ENCODE measurements at regions not wholly inside any gene's neighbourhood (a gene's known extent, or its start where the extent isn't known, plus 50 kb on each side); places are given as distances from the start of the nearest gene placed in this dataset.

GRCh38 chr5:8005416-8005815 lies 136.5 kb downstream of the MTRR start:
- Histone ChIP-seq H3K4me2 (ENCODE audit: insufficient read depth, low read length) (no peak overlapping the region), H3K9me1 (replicated peaks; ENCODE audit: control insufficient read depth, extremely low read depth, insufficient read depth, low read length) (no peaks in the 10 kb centered on the region), H3K79me2 (ENCODE audit: control insufficient read depth, insufficient read depth, low read length) (no peaks in the 10 kb centered on the region), H3K4me3 (replicated peaks in 1 of 3; ENCODE audit: insufficient read depth in 1 of 3, low read depth in 1 of 3, low read length in 3 of 3) (no peak overlapping the region), H3K9ac (replicated peaks; ENCODE audit: extremely low read depth, insufficient read depth, low read length) (no peak overlapping the region), H3K4me1 (ENCODE audit: control insufficient read depth, extremely low read depth, insufficient read depth, low read length) (no peaks in the 10 kb centered on the region), H2AFZ (ENCODE audit: low read depth, low read length) (no peak overlapping the region), H3K36me3 (ENCODE audit: control insufficient read depth in 2 of 2, extremely low read depth in 1 of 2, insufficient read depth in 2 of 2, low read length in 2 of 2) (no peaks in the 10 kb centered on the region), H3K27me3 (ENCODE audit: control insufficient read depth in 2 of 2, insufficient read depth in 2 of 2, low read length in 2 of 2) (no peaks in the 10 kb centered on the region), H3K27ac (ENCODE audit: insufficient read depth, low read depth, low read length) (no peak overlapping the region), H4K20me1 (replicated peaks; ENCODE audit: control insufficient read depth, extremely low read depth, insufficient read depth, low read length) (no peaks in the 10 kb centered on the region), H3K9me3 (replicated peaks; ENCODE audit: control insufficient read depth, insufficient read depth, low read length) (no peaks in the 10 kb centered on the region)
- dilution Hi-C loops (cut with MboI; ENCODE audit: extremely low pct_ligation_motif_present, low sequenced_read_pairs) (no loop called here), intact Hi-C loops (cut with micrococcal nuclease) (no loop called here)
- ChIA-PET CTCF (no interaction called here), POLR2A (no interaction called here)
- FAIRE-seq (no peak), DNase-seq (ENCODE audit: low read depth, low spot score) (no peak)
- no TSS peak for BruUV-seq (replicated peaks)
- no peak for TF ChIP-seq POLR2AphosphoS5 (IDR thresholded peaks at IDR 0.05; ENCODE audit: insufficient read depth, low read depth, low read length)

- H3K36me3 ChIP-seq (ENCODE audit: control insufficient read depth in 2 of 2, extremely low read depth in 1 of 2, insufficient read depth in 2 of 2, low read length in 2 of 2), result no peaks in the 10 kb centered on the region
- no peak overlapping the region for H3K4me3 ChIP-seq (replicated peaks in 1 of 3; ENCODE audit: insufficient read depth in 1 of 3, low read depth in 1 of 3, low read length in 3 of 3)
- no peaks in the 10 kb centered on the region for H3K27me3 ChIP-seq (ENCODE audit: control insufficient read depth in 2 of 2, insufficient read depth in 2 of 2, low read length in 2 of 2)
- H3K79me2 ChIP-seq (ENCODE audit: control insufficient read depth, insufficient read depth, low read length), result no peaks in the 10 kb centered on the region
- H3K9ac ChIP-seq (replicated peaks; ENCODE audit: extremely low read depth, insufficient read depth, low read length), result no peak overlapping the region
- DNase-seq (ENCODE audit: low read depth, low spot score) (no peak), FAIRE-seq (no peak)
- ChIA-PET POLR2A (no interaction called here), CTCF (no interaction called here)
- H3K9me3 ChIP-seq (replicated peaks; ENCODE audit: control insufficient read depth, insufficient read depth, low read length), result peaks cover 2% of the 10 kb centered on the region
- H2AFZ ChIP-seq (ENCODE audit: low read depth, low read length), result no peak overlapping the region
- H3K9me1 ChIP-seq (replicated peaks; ENCODE audit: control insufficient read depth, extremely low read depth, insufficient read depth, low read length), result no peaks in the 10 kb centered on the region
- H3K27ac ChIP-seq (ENCODE audit: insufficient read depth, low read depth, low read length), result no peak overlapping the region
- dilution Hi-C loops (cut with MboI; ENCODE audit: extremely low pct_ligation_motif_present, low sequenced_read_pairs) (no loop called here), intact Hi-C loops (cut with micrococcal nuclease) (no loop called here)
- no peaks in the 10 kb centered on the region for H4K20me1 ChIP-seq (replicated peaks; ENCODE audit: control insufficient read depth, extremely low read depth, insufficient read depth, low read length)
- no peaks in the 10 kb centered on the region for H3K4me1 ChIP-seq (ENCODE audit: control insufficient read depth, extremely low read depth, insufficient read depth, low read length)
- H3K4me2 ChIP-seq (ENCODE audit: insufficient read depth, low read length), result no peak overlapping the region
- TF ChIP-seq POLR2AphosphoS5 (IDR thresholded peaks at IDR 0.05; ENCODE audit: insufficient read depth, low read depth, low read length) (no peak), GATA2 (IDR thresholded peaks at IDR 0.05; ENCODE audit: insufficient read depth, insufficient read length, low read depth, low read length) (no peak), POLR2A (IDR thresholded peaks at IDR 0.05; ENCODE audit: low read depth, low read length) (no peak), EZH2 (IDR thresholded peaks at IDR 0.05; ENCODE audit: borderline replicate concordance, low read depth, low read length, severe bottlenecking) (no peak), JUN (IDR thresholded peaks at IDR 0.05; ENCODE audit: borderline replicate concordance, insufficient read depth, insufficient read length, low read depth) (no peak), FOS (IDR thresholded peaks at IDR 0.05; ENCODE audit: borderline replicate concordance, insufficient read depth, low read length) (no peak), MAX (IDR thresholded peaks at IDR 0.05; ENCODE audit: insufficient read depth, insufficient read length) (no peak), MYC (IDR thresholded peaks at IDR 0.05; ENCODE audit: low read depth, low read length) (no peak), CTCF (IDR thresholded peaks at IDR 0.05; ENCODE audit: extremely low read depth in 1 of 2, insufficient read depth in 1 of 2, low read depth in 1 of 2, low read length in 2 of 2) (no peak)
- no TSS peak for BruUV-seq (replicated peaks)
Observed at GRCh38 chr5:8012131-8012977, 143.4 kb downstream of the MTRR start.

All from endothelial cell of umbilical vein (primary cell).